C1 segment of cervical spinal cord (tissue), 14 donors: ENCODE measurements at regions not wholly inside any gene's neighbourhood (a gene's known extent, or its start where the extent isn't known, plus 50 kb on each side); places are given as distances from the start of the nearest gene placed in this dataset.

Experiments used
- DNase-seq, 14 donors: peaks; one replicate each; lab custom pipeline; 2025; lab: John Stamatoyannopoulos, UW

DNA sequence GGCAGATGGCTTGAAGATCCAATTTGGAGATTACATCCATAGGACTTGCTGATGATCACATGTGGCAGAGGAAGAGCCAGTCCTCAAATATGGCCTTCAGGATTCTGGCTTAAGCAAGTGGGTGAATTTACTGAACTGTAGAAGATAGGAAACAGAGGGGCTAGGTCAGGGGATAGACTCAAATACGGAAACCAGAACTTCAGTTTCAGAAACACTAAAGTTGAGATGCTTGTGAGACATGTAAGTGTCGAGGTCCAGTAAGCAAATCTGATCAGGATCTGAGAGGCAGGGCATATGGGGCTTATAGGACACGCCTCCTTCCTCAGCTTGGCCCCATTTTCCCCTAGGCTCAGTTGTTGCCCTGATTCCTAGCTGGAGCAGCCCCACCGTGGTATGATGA lies 107.7 kb downstream of the LBH start:
- no peak for DNase-seq

DNA sequence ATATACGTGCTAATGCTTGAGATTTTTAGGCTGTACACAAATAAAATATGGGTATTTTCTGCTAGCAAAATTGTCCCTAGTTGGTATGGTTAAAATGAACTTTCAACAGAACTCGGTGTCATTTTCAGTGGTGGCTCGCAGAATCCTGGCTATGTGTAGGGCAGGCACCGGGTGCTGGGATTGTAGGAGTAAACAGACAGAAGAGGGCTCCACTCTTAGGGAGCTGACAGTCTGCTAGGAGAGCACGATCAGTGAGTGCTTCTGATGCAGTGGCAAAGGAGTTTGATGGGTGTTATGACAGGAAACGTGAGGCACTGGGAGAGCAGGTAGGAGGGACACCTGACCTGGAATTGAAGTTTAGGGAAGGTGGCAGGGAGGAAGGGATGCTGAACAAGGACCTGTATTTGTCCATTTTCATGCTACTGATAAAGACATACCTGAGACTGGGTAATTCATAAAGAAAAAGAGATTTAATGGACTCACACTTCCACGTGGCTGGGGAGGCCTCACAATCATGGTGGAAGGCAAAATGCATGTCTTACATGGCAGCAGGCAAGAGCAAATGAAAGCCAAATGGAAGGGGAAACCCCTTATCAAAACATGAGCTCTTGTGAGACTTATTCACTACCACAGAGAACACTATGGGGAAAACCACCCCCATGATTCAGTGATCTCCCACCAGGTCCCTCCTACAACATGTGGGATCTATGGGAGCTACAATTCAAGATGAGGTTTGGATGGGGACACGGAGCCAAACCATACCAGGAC lies 105.4 kb upstream of the LCLAT1 start:
- no peak for DNase-seq

DNA sequence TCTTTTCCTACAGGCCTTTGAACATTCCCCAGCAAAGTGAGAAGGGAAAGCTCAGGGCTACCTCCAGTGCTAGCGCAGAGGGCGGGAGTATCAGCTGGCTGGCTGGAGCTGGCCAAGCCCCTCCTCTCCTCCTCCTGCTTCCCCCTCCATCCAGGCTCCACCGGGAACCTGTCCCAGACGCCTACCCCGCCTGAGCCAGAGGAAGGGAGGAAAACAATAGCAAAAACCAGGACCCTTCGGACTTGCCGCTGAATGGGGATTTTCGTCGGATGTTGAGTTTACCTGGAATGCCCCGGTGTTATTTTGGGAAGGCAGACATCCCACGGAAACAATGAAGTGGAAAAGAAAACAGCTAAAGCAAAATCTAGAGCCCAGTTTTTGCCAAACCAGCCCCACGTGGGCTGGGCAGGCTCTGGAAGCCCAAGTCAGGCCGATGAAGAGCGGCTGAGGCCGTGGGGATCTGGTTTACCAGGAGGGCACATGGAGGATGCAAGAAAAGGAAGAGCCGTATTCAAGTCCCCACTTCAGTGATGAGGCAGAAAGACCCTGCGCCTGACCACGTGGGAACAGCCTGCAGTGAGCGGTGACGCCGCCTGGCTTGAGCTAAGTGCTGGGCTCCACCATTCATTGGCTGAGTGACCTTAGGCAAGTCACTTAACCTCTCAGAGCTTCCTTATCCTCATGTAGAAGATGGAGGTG lies 100.4 kb upstream of the LCLAT1 start:
- DNase-seq, result peak in 1 of 14 donors; percentile 26

DNA sequence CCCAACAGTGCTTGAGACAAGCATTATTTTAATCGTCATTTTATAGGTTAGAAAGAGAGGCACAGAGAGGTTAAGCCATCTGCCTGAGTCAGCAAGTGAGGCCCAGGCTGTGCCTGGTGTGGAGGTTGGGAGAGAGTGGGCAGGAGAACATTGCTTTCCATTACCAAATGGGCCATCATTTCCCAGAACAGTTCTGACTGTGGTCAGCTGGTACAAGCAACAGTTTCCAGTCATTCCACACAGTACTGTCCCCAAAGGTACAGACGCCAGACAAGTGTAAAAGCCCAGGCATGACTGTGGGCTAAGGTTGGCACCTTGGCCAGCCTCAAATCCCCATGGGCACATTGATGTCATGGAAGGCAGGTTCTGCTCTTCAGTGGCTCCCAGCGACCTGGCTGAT lies 98.2 kb upstream of the LCLAT1 start:
- no peak for DNase-seq

DNA sequence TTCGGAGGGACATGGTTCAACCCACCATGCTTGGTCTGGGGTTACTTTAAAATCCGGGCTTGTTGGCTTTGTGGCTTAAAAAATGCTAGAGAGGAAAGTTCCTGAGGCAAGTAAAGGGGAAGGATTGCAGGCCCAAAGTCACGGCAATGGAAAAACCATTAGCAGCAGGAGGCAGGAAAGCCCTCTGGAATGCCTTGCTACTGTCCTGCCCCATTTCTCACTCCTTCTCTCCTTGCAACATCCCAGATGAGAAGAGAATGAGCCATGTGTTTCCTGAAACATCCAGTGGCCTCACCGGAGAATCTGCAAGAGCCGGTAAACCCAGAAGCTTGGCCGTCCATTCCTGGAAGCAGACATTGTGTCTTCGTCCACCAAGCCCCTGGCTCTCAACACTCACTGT lies 97.4 kb upstream of the LCLAT1 start:
- DNase-seq, result no peak

DNA sequence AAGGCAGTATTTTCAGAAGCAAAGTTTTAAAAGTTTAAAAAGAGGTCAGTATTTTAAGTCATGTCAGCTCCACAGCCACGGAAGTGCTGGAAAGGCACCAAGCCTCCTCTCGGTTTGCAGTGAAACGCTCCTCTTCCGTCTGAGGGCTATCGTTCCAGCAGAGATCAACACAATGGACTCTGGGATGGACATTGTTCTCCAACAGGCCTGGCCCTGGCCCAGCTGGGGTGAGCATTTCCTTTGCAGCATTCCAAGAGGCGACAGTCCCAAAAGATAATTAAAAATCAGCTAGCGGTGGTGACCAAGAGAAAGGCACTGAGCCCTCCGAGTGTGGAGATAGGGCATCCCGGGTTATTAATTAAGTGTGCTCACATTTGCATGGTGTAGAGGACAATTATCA lies 95.9 kb upstream of the LCLAT1 start:
- no peak for DNase-seq

DNA sequence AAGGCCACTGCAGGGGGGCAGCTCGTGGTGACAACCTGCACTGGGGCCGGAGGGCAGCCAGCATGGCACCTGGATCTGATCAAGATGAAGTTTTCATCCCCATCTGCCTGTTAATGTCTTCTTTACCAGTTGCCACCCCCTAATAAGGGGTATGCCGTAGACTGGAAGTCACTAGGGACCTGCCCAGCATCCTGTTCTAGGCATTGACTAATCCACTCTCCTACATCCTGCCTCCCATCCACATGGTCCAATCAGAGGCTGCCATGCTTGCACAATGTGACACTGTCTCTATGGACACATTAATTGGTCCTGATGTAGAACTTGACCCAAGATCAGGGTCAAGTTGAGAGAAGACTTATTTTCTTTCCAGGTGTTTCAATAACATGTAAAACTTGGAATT lies 95.1 kb upstream of the LCLAT1 start:
- DNase-seq, result no peak

DNA sequence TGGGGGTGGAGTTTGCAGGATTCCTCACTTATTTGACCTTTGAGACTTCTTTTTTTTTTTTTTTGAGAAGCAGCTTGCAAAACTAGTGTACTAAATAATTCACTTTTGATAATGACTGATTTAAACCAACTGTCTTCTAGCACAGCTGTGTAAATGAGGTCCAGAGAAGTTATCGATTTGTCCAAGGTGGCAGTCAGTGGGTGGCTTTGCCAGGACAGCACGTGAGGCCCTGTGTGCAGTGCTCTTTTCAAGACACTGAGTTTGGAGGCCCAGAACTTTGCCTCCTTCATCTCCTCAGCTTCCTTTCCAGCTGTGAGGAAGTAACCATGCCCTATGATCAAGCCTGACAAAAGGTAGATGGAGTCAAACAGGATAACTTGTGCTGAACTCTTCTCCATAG lies 92.9 kb upstream of the LCLAT1 start:
- no peak for DNase-seq

DNA sequence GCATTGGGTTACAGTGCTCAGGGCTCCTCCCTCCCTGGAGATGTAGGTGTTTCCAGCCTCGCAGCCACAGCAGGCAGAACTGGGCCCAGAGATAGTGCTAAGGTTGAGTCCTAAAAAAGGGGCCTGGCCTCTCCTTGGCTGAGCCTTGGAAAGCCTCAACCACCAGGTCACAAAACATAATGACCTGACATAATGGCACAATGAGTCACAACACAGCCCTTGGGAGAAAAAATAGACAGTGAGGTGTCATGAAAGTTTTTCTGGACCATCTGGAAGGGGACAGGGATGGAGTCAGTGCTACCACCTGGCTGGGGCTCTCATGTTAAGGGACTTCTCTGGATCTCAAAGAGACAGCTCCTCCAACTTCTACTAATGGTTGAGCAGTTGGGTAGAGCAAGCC lies 92.4 kb upstream of the LCLAT1 start:
- no peak for DNase-seq

DNA sequence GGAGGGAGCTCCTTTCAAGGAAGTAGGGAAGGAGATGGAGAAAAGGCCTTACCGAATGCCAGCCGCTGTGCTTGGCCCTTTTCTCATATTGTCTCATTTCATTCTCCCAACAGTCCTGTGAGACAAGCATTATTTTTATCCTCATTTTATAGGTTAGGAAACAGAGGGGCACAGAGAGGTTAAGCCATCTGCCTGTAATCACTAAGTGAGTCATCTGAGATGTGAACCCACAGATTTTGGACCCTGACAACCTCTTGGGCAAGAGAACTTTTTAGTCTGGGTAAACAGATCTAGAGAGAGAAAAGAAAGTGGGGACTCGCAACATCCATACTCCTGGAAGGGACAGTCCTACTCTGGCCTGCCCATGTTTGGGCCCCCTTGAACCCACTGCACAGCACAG lies 91.7 kb upstream of the LCLAT1 start:
- no peak for DNase-seq

DNA sequence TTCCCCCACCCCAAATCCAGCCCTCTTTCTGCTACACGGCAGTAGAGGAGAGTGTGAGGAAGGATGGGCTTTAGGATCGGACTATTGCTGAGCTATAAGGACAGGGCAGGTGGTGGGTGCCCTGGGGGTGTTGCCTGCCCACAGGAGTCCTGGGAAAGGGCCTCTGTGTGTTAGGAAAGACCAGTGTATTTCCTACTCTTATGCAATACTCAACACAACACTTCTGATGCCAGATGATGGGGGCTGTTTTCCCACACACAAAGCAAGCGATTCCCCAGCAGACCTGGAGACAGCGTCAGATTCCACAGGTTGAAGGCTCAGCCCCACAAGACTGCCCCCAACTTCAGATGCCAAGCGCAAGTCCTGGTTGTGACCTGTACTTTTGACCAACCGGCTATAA lies 91.0 kb upstream of the LCLAT1 start:
- DNase-seq, result no peak

DNA sequence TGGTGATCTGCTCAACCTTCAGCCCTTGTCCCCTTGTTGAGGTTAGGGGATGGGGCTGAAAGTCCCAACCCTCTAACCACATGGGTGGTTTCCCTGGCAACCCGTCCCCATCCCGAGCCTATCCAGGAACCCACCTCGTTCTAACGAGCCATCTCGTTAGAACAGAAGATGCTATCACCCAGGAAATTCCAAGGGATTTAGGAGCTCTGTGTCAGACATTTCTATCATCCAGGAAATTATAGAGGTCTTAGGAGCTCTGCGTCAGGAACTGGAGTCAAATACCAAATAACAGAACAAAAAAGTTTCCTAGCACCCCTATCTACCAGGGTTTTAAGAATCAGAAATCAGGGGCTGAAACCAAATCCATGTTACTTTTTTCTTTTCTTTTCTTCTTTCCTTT lies 90.3 kb upstream of the LCLAT1 start:
- DNase-seq, result no peak

DNA sequence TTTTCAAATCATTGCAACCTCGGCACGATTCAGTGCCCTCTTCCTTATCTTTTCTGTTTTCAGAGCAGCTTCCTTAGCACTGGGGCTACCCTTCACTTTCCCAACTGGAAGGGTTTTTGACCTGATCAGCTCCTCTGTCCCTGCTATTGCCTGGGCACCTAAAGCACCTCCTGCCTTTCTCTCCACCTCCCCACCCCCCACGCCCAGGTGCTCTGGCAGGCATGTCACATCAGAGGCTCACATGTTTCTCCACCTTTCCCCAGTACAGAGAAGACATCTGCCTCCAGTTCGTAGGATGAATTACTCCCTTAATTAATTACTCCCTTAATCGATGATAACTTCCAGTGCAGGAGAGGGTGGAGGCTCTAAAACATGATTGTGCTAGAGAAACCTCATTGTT lies 88.7 kb upstream of the LCLAT1 start:
- no peak for DNase-seq

DNA sequence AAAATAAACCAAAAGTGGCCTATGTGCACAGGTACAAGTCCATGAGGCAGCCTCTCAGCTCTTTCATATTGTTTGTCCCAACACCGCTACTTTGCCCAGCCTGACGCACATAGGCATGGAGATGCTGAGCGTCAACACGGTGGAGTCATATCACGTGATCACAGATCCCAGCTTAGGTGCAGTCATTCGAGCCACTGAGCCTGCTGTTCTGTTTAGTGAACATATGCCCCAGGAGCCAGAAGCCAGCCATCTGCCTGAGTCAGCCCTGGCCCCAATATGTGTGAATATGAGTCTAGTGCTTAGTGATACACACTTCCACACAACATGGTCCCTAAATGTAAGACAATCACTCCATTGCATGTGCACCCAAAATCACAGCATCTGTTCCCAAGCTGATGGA lies 88.2 kb upstream of the LCLAT1 start:
- no peak for DNase-seq

DNA sequence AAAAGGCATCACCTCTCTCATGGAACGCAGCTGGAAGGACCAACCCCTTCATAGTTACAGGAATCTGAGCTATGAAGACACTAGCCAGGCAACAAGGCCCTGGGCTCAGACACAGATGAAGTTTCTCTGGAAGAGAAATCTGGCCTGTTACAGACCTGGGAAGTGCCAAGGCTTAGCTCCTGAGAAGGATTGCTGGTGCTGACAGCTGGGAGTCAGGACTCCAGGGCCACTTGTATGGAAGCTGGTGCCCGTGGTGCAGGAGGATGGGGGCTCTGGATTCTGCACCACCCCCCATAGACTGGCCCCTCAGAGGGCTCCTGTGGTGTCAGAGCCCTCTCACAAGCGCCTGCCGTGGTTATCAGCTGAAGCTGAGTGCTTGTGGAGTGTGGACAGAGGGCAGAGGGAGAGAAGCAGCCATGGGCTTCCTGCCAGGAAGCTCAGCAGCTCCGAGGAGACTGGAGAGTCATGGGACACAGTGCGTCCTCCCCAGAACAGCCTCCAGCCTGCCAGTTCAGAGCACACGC lies 87.3 kb upstream of the LCLAT1 start:
- DNase-seq, result peak in 1 of 14 donors; percentile 2

DNA sequence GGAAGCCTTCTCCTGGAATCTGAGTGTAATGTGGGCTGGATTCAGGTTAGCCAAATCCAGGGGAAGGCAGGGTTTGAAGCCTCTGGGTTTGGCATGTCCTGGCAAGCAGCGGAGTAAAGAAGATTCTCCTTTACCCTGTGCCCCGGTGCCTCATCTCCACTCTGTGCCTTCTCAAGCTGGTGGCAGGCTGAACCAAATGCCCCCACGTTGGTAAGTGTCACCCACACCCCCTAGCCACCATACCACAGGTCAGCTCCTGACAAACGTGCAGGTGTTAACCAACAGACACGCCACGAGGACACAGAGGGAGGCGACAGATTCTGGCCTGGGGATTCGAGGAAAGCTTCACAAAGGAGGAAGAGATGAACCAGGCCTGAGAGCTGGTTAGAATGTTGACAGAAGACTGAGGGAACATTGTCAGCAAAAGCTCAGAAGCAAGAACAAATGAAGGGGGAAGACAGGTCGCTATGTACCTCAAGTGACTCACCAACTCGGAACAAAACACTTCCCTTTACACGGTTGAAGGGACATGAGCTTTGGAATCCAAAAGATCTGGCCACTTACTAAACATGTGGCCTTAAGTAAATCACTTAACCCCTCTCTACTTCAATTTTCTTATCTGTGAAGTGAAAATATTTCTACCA lies 85.2 kb upstream of the LCLAT1 start:
- DNase-seq, result no peak

DNA sequence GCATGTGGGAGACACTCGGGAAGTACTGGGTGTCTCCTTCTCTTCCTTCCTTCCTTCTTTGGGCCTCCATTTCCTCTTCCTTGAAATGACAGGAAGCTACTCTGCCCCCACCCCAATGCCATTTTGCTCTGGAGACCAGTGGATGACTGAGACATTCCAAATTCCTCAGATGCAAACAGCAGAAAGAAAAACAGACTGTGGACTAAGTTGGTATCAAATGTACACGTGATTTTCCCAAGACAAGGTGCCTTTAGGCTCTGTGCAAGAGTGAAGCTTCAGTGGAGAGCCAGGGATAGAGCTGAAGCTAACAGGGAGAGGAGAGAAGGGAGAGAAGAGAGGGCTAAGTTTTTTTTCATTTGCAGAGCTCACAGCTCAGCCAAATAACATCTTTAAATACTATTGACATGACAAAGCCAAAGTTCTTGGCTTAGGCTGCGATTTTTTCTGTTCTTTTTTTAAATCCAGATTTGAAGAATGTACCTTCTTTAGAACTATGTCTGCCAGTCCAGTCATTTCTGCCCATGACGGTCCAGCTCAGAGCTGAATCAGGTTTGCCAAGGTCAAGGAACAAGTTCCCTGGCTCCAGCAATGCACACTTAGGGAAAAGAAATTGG lies 84.5 kb upstream of the LCLAT1 start:
- DNase-seq, result no peak

DNA sequence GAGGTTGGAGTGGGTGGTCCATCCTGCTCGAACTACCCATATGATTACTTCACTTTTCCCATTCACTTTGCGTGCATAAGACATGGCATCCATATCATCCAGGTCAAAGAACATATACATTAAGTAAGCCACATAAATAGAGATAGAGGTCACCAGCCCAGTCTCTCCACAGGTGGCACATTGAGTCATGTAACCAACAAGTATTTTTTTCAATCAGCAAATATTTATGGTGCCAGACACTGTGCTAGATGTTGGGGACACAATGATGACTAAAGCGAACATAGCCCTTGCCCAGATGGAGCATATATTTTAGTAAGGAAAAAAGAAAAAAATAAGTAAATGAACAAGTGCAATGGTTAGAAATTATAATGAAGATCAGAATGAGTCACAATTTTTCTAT lies 83.6 kb upstream of the LCLAT1 start:
- DNase-seq, result no peak

DNA sequence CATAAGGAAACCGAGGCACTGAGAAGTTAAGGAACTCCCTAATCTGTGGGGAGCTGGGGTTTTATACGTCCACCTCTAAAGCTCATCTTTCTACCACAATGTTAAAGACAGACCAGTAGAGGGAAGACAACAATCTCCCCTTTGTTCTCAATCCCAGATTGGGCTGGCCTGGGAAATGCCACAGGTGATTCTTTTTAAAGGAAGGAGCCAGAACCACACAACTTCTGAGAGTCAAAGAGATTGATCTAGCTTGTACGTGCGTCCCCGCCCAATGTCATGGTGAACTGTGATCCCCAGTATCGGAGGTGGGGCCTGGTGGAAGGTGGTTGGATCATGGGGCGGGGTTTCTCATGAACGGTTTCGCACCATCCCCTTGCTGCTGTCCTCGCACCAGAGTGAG lies 81.8 kb upstream of the LCLAT1 start:
- no peak for DNase-seq

DNA sequence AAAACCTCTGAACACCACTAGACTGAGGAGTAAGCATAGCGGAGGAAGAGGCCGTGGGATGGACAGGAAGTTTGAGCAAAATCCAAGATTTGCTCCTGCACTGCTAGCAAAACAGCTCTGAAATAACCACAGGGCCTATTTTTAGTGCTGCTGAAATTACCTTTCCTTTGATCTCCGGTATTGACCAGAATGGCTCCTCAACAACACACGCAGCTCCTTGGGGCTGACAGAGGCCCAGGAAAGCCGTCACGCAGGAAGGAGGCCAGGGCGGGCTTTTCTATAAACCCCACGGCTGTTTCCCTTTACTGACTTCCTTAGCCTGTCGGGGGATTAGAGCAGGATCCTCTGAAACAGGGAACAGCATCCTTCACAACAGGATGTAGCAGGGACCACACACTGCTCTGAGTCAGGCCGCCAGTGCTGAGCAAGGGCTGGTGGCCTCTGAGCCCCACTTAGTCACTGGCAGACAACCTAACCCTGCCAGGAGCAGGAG lies 80.8 kb upstream of the LCLAT1 start:
- DNase-seq, result no peak

DNA sequence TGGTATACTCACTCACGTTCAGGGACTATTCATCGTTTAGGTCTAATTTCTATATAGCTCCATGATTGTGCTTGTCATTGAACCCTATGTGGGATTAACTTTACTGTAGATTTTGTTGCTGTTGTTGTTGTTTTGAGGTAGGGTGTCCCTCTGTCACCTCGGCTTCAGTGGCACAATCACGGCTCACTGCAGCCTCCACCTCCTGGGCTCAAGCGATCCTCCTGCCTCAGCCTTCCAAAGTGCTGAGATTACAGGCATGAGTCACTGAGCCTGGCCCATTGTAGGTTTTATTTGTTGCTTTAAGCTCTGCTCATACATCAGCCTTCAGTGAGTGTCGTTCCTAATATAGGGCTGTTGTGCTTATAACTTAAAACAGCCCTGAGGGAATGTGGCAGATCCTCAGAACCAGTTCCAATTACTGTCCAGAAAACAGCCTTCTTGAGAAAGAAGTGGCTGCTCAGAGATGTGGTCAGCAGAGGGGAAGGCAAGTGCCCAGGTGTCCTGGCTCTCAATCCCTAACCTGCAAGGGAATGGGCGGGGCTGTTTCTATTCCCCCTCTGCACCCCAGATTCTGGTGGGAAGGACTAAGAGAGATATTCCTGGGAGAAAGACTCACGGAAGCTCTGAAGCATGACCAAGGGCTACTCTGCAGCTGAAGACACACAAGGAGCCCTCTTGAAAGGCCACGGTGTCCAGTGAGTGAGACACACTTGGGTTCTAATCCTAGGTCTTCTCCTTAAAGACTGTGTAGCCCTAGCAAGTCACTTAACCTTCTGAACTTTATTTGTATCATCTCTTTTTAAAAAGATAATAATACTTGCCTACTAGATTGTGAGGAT lies 79.6 kb upstream of the LCLAT1 start:
- DNase-seq, result no peak
